ENCODE measurements at regions not wholly inside any gene's neighbourhood (a gene's known extent, or its start where the extent isn't known, plus 50 kb on each side); places are given as distances from the start of the nearest gene placed in this dataset.

DNA sequence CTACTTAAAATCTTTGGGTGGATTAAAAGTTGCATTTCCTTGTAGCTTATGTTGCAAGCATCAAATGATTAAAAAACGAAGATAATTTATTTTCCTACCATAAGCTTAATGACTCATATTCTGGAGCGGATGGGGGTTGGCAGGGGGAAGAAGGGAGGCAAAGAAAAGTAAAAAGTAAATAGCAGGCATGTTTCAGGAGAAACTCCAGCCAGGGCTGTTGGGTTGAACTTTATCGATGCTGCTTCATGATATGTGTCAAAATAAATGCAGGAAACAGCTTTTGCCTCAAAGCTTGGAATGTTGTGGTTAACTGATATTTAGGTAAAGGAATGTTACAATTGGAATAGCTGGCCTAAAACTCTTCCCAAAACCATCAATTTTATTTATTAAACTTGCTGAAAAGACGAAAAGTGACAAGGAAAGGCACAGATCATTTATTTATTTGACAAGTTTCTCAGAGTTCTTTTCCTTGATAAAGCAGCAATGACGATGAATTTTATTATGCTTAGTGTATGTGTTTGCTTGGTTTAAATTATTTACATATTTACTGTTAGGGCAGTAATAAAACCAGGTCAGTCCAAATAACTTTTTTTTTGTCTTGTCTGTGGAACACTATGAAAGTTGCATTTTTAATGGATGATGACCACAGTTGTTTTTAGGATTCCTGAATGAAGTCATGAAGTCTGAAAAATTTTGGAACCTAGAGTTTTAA lies 177.9 kb downstream of the PCSK1 start:
- Histone ChIP-seq H3K9me3 (replicated peaks; ENCODE audit: control insufficient read depth, insufficient read depth, low read length) (no peaks in the 10 kb centered on the region), H2AFZ (ENCODE audit: low read depth, low read length) (peak overlapping the region; percentile 56), H3K27ac (ENCODE audit: insufficient read depth, low read depth, low read length) (peak overlapping the region; percentile 90), H3K9ac (replicated peaks; ENCODE audit: extremely low read depth, insufficient read depth, low read length) (peak overlapping the region; percentile 78), H3K4me1 (ENCODE audit: control insufficient read depth, extremely low read depth, insufficient read depth, low read length) (peaks cover 53% of the 10 kb centered on the region), H3K4me2 (ENCODE audit: insufficient read depth, low read length) (peak overlapping the region; percentile 78), H3K27me3 (ENCODE audit: control insufficient read depth in 2 of 2, insufficient read depth in 2 of 2, low read length in 2 of 2) (no peaks in the 10 kb centered on the region), H3K79me2 (ENCODE audit: control insufficient read depth, insufficient read depth, low read length) (no peaks in the 10 kb centered on the region), H3K36me3 (ENCODE audit: control insufficient read depth in 2 of 2, extremely low read depth in 1 of 2, insufficient read depth in 2 of 2, low read length in 2 of 2) (no peaks in the 10 kb centered on the region), H3K9me1 (replicated peaks; ENCODE audit: control insufficient read depth, extremely low read depth, insufficient read depth, low read length) (no peaks in the 10 kb centered on the region), H4K20me1 (replicated peaks; ENCODE audit: control insufficient read depth, extremely low read depth, insufficient read depth, low read length) (no peaks in the 10 kb centered on the region), H3K4me3 (replicated peaks in 1 of 3; ENCODE audit: insufficient read depth in 1 of 3, low read depth in 1 of 3, low read length in 3 of 3) (no peak overlapping the region)
- peak; percentile 92 for TF ChIP-seq FOS (IDR thresholded peaks at IDR 0.05; ENCODE audit: borderline replicate concordance, insufficient read depth, low read length)
- peak; percentile 76 for TF ChIP-seq GATA2 (IDR thresholded peaks at IDR 0.05; ENCODE audit: insufficient read depth, insufficient read length, low read depth, low read length)
- TF ChIP-seq, protein P1, sequence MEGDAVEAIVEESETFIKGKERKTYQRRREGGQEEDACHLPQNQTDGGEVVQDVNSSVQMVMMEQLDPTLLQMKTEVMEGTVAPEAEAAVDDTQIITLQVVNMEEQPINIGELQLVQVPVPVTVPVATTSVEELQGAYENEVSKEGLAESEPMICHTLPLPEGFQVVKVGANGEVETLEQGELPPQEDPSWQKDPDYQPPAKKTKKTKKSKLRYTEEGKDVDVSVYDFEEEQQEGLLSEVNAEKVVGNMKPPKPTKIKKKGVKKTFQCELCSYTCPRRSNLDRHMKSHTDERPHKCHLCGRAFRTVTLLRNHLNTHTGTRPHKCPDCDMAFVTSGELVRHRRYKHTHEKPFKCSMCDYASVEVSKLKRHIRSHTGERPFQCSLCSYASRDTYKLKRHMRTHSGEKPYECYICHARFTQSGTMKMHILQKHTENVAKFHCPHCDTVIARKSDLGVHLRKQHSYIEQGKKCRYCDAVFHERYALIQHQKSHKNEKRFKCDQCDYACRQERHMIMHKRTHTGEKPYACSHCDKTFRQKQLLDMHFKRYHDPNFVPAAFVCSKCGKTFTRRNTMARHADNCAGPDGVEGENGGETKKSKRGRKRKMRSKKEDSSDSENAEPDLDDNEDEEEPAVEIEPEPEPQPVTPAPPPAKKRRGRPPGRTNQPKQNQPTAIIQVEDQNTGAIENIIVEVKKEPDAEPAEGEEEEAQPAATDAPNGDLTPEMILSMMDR (IDR thresholded peaks at IDR 0.05; ENCODE audit: extremely low read depth in 1 of 2, insufficient read depth in 1 of 2, low read depth in 1 of 2, low read length in 2 of 2) = no peak
- TF ChIP-seq POLR2AphosphoS5 (IDR thresholded peaks at IDR 0.05; ENCODE audit: insufficient read depth, low read depth, low read length) = peak; percentile 50
- peak; percentile 38 for TF ChIP-seq JUN (IDR thresholded peaks at IDR 0.05; ENCODE audit: borderline replicate concordance, insufficient read depth, insufficient read length, low read depth)
- no peak for TF ChIP-seq EZH2 (IDR thresholded peaks at IDR 0.05; ENCODE audit: borderline replicate concordance, low read depth, low read length, severe bottlenecking)
- TF ChIP-seq, protein P2, sequence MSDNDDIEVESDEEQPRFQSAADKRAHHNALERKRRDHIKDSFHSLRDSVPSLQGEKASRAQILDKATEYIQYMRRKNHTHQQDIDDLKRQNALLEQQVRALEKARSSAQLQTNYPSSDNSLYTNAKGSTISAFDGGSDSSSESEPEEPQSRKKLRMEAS (IDR thresholded peaks at IDR 0.05; ENCODE audit: insufficient read depth, insufficient read length) = no peak
- ChIA-PET CTCF (interaction anchor here (0.9 to 1.6 kb wide), 7 partner anchors 11 to 396 kb away, joined by 3 to 10 read pairs (median 4); partner anchors contain the start of gene ELL2), POLR2A (no interaction called here)
- dilution Hi-C loops (cut with MboI; ENCODE audit: extremely low pct_ligation_motif_present, low sequenced_read_pairs) = no loop called here
- no TSS peak for BruUV-seq (replicated peaks)
- FAIRE-seq (peak; percentile 91), DNase-seq (ENCODE audit: low read depth, low spot score) (peak; percentile 86)
- intact Hi-C loops (cut with micrococcal nuclease) = loop anchor here (1.0 to 5.0 kb wide), 4 partner anchors 82 to 394 kb away; partner anchors contain the start of gene ELL2
